ENCODE measurements at regions not wholly inside any gene's neighbourhood (a gene's known extent, or its start where the extent isn't known, plus 50 kb on each side); places are given as distances from the start of the nearest gene placed in this dataset.

- DNase-seq = no peak
- no peak for ATAC-seq (ENCODE audit: poor library complexity)
- intact Hi-C loops (cut with DNase I) = no loop called here
These were observed 225.1 kb upstream of the LMCD1 start for GRCh38 chr3:8276506-8276905.

GRCh38 chr3:8278448-8278847, 223.2 kb upstream of the LMCD1 start:
- ATAC-seq (ENCODE audit: poor library complexity) (no peak), DNase-seq (no peak)
- intact Hi-C loops (cut with DNase I) = no loop called here

GRCh38 chr3:8279476-8279875, 222.1 kb upstream of the LMCD1 start:
- no peak for DNase-seq
- ATAC-seq (ENCODE audit: poor library complexity) = no peak
- intact Hi-C loops (cut with DNase I) = no loop called here

GRCh38 chr3:8279886-8280550, 221.6 kb upstream of the LMCD1 start:
- intact Hi-C loops (cut with DNase I) = no loop called here
- no peak for ATAC-seq (ENCODE audit: poor library complexity)
- no peak for DNase-seq

- intact Hi-C loops (cut with DNase I) = no loop called here
- no peak for ATAC-seq (ENCODE audit: poor library complexity)
- no peak for DNase-seq
These were observed 219.0 kb upstream of the LMCD1 start for GRCh38 chr3:8282541-8283165.

- no peak for DNase-seq
- ATAC-seq (ENCODE audit: poor library complexity) = no peak
- intact Hi-C loops (cut with DNase I) = no loop called here
These were observed 218.4 kb upstream of the LMCD1 start for GRCh38 chr3:8283193-8283592.

GRCh38 chr3:8286086-8286485, 215.5 kb upstream of the LMCD1 start:
- intact Hi-C loops (cut with DNase I) = no loop called here
- DNase-seq (no peak), ATAC-seq (ENCODE audit: poor library complexity) (no peak)

GRCh38 chr3:8286749-8287148, 214.9 kb upstream of the LMCD1 start:
- no peak for DNase-seq
- ATAC-seq (ENCODE audit: poor library complexity) = no peak
- intact Hi-C loops (cut with DNase I) = no loop called here

GRCh38 chr3:8290611-8291010, 211.0 kb upstream of the LMCD1 start:
- no peak for ATAC-seq (ENCODE audit: poor library complexity)
- intact Hi-C loops (cut with DNase I) = no loop called here
- no peak for DNase-seq

- no peak for ATAC-seq (ENCODE audit: poor library complexity)
- no peak for DNase-seq
- intact Hi-C loops (cut with DNase I) = no loop called here
These were observed 205.2 kb upstream of the LMCD1 start for GRCh38 chr3:8296461-8296860.

GRCh38 chr3:8298021-8298954, 203.3 kb upstream of the LMCD1 start:
- ATAC-seq (ENCODE audit: poor library complexity) = no peak
- intact Hi-C loops (cut with DNase I) = no loop called here
- DNase-seq = no peak

- intact Hi-C loops (cut with DNase I) = no loop called here
- ATAC-seq (ENCODE audit: poor library complexity) = peak; percentile 51
- no peak for DNase-seq
These were observed 199.5 kb upstream of the LMCD1 start for GRCh38 chr3:8301977-8302735.

GRCh38 chr3:8303466-8303865, 198.2 kb upstream of the LMCD1 start:
- DNase-seq (no peak), ATAC-seq (ENCODE audit: poor library complexity) (no peak)
- intact Hi-C loops (cut with DNase I) = no loop called here

- ATAC-seq (ENCODE audit: poor library complexity) = no peak
- DNase-seq = no peak
- intact Hi-C loops (cut with DNase I) = no loop called here
These were observed 196.3 kb upstream of the LMCD1 start for GRCh38 chr3:8305371-8305770.

- DNase-seq = no peak
- ATAC-seq (ENCODE audit: poor library complexity) = no peak
- intact Hi-C loops (cut with DNase I) = no loop called here
These were observed 194.0 kb upstream of the LMCD1 start for GRCh38 chr3:8307545-8308110.

GRCh38 chr3:8311321-8311720, 190.3 kb upstream of the LMCD1 start:
- DNase-seq (no peak), ATAC-seq (ENCODE audit: poor library complexity) (no peak)
- intact Hi-C loops (cut with DNase I) = no loop called here

- no peak for DNase-seq
- no peak for ATAC-seq (ENCODE audit: poor library complexity)
- intact Hi-C loops (cut with DNase I) = no loop called here
These were observed 188.9 kb upstream of the LMCD1 start for GRCh38 chr3:8312685-8313084.

- DNase-seq = no peak
- intact Hi-C loops (cut with DNase I) = no loop called here
- no peak for ATAC-seq (ENCODE audit: poor library complexity)
These were observed 187.9 kb upstream of the LMCD1 start for GRCh38 chr3:8313560-8314267.

All from Right ventricle myocardium superior (tissue), 1 donor.